GM12878 (cell line): ENCODE measurements at regions not wholly inside any gene's neighbourhood (a gene's known extent, or its start where the extent isn't known, plus 50 kb on each side); places are given as distances from the start of the nearest gene placed in this dataset.

ENCODE experiments used
- ATAC-seq: fragments of 200-7000 bp; cut with Tn5 transposase; 3 replicates; pipeline ENCODE4 v1.9.1; 2020; ENCODE audit warnings: mild to moderate bottlenecking, moderate library complexity
- BruUV-seq: library from RNA; stranded (reverse); fragments of 400-500 nt; replicated peaks from 2 replicates; lab custom pipeline; 2021; lab: Mats Ljungman, UMichigan
- CTCF ChIA-PET: fragments of 300-600 bp; sonication (Branson Sonifier 250); formaldehyde crosslinking; extraction: SDS; loops from one replicate; lab custom pipeline; 2021; ENCODE audit warnings: inconsistent platforms; lab: Yijun Ruan, JAX
- POLR2A ChIA-PET: fragments of 350-600 bp; formaldehyde crosslinking; extraction: SDS; loops from one replicate; lab custom pipeline; 2021; ENCODE audit warnings: inconsistent platforms; lab: Charles Lee
- RAD21 ChIA-PET: fragments of 300-600 bp; sonication (Branson Sonifier 250); formaldehyde crosslinking; loops from one replicate; lab custom pipeline; 2023; ENCODE audit warnings: antibody characterized with exemption; ENCODE audit not compliant: unreplicated experiment; lab: Charles Lee
- SMC1A ChIA-PET: fragments of 300-600 bp; sonication (Branson Sonifier 250); formaldehyde crosslinking; loops from one replicate; lab custom pipeline; 2023; ENCODE audit not compliant: unreplicated experiment, uncharacterized antibody; lab: Charles Lee
- DNase-seq: peaks from one replicate; pipeline ENCODE4 v3.0.0-alpha.2; 2011; ENCODE audit warnings: low read depth, low spot score
- FAIRE-seq: peaks from 3 replicates; lab custom pipeline; 2011; peaks lifted over from hg19 to GRCh38; lab: Jason Lieb, UNC
- H2AFZ ChIP-seq: 2 replicates; pipeline ENCODE4 v1.6.0; 2011; ENCODE audit warnings: low read depth, low read length, control low read depth; ENCODE audit not compliant: control insufficient read depth
- H3K27ac ChIP-seq: 2 replicates; pipeline ENCODE4 v1.5.1; 2011; ENCODE audit warnings: control low read depth; ENCODE audit not compliant: control insufficient read depth, insufficient read depth
- H3K27me3 ChIP-seq, 2 experiments: replicated peaks in 1 of 2; 2 replicates each; pipeline versions ENCODE4 v1.6.0 to v1.6.1; 2011; ENCODE audit warnings: low read length in 1 of 2; ENCODE audit not compliant: control insufficient read depth in 2 of 2, insufficient read depth in 2 of 2
- H3K36me3 ChIP-seq, 2 experiments: 2 replicates each; pipeline ENCODE4 v1.5.1; 2011; ENCODE audit warnings: low read length in 1 of 2; ENCODE audit not compliant: control insufficient read depth in 2 of 2, insufficient read depth in 2 of 2
- H3K4me1 ChIP-seq: 2 replicates; pipeline ENCODE4 v1.6.1; 2011; ENCODE audit warnings: mild to moderate bottlenecking, low read length, moderate library complexity, mixed read lengths; ENCODE audit not compliant: control insufficient read depth, insufficient read depth
- H3K4me2 ChIP-seq: 2 replicates; pipeline ENCODE4 v1.6.0; 2011; ENCODE audit warnings: control low read depth; ENCODE audit not compliant: control insufficient read depth, insufficient read depth
- H3K4me3 ChIP-seq: fragments of 200-600 bp; sonication (generic); 2 replicates; pipeline ENCODE4 v1.5.1; 2016
- H3K79me2 ChIP-seq: 2 replicates; pipeline ENCODE4 v1.6.0; 2011; ENCODE audit warnings: low read length; ENCODE audit not compliant: control insufficient read depth, insufficient read depth
- H3K9ac ChIP-seq: 2 replicates; pipeline ENCODE4 v1.8.0; 2011; ENCODE audit warnings: low read length, control low read depth, mixed read lengths; ENCODE audit not compliant: control insufficient read depth, insufficient read depth
- H3K9me3 ChIP-seq: replicated peaks from 3 replicates; pipeline ENCODE4 v1.5.1; 2011; ENCODE audit warnings: mild to moderate bottlenecking, low read length; ENCODE audit not compliant: control insufficient read depth, insufficient read depth
- H4K20me1 ChIP-seq: 2 replicates; pipeline ENCODE4 v1.6.0; 2011; ENCODE audit not compliant: control insufficient read depth, insufficient read depth
- ATF7 ChIP-seq: fragments of 450-650 bp; IDR thresholded peaks from 2 replicates; pipeline ENCODE4 v1.6.1; 2016; ENCODE audit warnings: low read depth, mild to moderate bottlenecking
- BHLHE40 ChIP-seq, 2 experiments: fragments of 450-650 bp in 1 of 2; IDR thresholded peaks; 2 replicates each; pipeline ENCODE4 v1.6.1; 2011 to 2017; ENCODE audit warnings: low read depth in 2 of 2, borderline replicate concordance in 1 of 2, improper control_type of control experiment in 1 of 2, low read length in 1 of 2, mild to moderate bottlenecking in 1 of 2
- CREB1 ChIP-seq: IDR thresholded peaks from 2 replicates; pipeline ENCODE4 v1.6.1; 2012; ENCODE audit warnings: low read depth, mild to moderate bottlenecking, inconsistent platforms
- EP300 ChIP-seq, 2 experiments: fragments of 150-350 bp in 1 of 2; IDR thresholded peaks; 2 replicates each; pipeline ENCODE4 v1.6.1; 2011 to 2012; ENCODE audit warnings: low read depth in 2 of 2, low read length in 2 of 2, borderline replicate concordance in 1 of 2, improper control_type of control experiment in 1 of 2, inconsistent platforms in 1 of 2; ENCODE audit not compliant: control insufficient read depth in 1 of 2
- PAX5 ChIP-seq: IDR thresholded peaks from 2 replicates; pipeline ENCODE4 v1.6.1; 2011; ENCODE audit warnings: low read depth, low read length, borderline replicate concordance
- RAD21 ChIP-seq: IDR thresholded peaks from 2 replicates; pipeline ENCODE4 v1.6.1; 2011; ENCODE audit warnings: mild to moderate bottlenecking, low read depth, low read length, moderate library complexity; ENCODE audit not compliant: insufficient read depth
- SMAD1 ChIP-seq: fragments of 450-650 bp; IDR thresholded peaks from 2 replicates; pipeline ENCODE4 v1.6.1; 2018; ENCODE audit warnings: mild to moderate bottlenecking, low read depth; ENCODE audit not compliant: partially characterized antibody
- TAF1 ChIP-seq: IDR thresholded peaks from 2 replicates; pipeline ENCODE4 v1.6.1; 2011; ENCODE audit warnings: mild to moderate bottlenecking, low read depth, low read length, borderline replicate concordance
- ZNF274 ChIP-seq: IDR thresholded peaks from one replicate; pipeline ENCODE4 v1.8.0; 2011; ENCODE audit not compliant: insufficient read length, insufficient read depth
- WGBS: methylation state at CpG from one replicate; pipeline ENCODE4 v1.1.6; 2016; ENCODE audit warnings: low lambda C conversion rate; ENCODE audit not compliant: insufficient replicate concordance, insufficient coverage; ENCODE audit errors: missing lambda C conversion rate; 5-methylcytosine and 5-hydroxymethylcytosine counted together
- in situ Hi-C: fragments of 300-500 bp; cut with MboI; formaldehyde crosslinking; loops from 9 replicates; pipeline ENCODE4 v1.14.3; 2018; ENCODE audit warnings: mixed read lengths
- intact Hi-C: fragments of 100-400 bp; cut with micrococcal nuclease; formaldehyde crosslinking; loops from one replicate; pipeline ENCODE4 v1.14.2; 2022; ENCODE audit not compliant: unreplicated experiment
- TF ChIP-seq, protein P1 (sequence below): fragments of 450-650 bp; IDR thresholded peaks from 2 replicates; pipeline ENCODE4 v1.6.1; 2018; ENCODE audit warnings: mild to moderate bottlenecking, low read depth, moderate library complexity; ENCODE audit not compliant: partially characterized antibody
- TF ChIP-seq, protein P2 (sequence below): fragments of 450-650 bp; formaldehyde crosslinking; IDR thresholded peaks from 2 replicates; pipeline ENCODE4 v1.4.0; 2022; ENCODE audit warnings: mild to moderate bottlenecking, moderate library complexity
- TF ChIP-seq, protein P3 (sequence below): IDR thresholded peaks from 2 replicates; pipeline ENCODE4 v1.6.1; 2012; ENCODE audit warnings: low read depth, low read length, improper control_type of control experiment

DNA sequence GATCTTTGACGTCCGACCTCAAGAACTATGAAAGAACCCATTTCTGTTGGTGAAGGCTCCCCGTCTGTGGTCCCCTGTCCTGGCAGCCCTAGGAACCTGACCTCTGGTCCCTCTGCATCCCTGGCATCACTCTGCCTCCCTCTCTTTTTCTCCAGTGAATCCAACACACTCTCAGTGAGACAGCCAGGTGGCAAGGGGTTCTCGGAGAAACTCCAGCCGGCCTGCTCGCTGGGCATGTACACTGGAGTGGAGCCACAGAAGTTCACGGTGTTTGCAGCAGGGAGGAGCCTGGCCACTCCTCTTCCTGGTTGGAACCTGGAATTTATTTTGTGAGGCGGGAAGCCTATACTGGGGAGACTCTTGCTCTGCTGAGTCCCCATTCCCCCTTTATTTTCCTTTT is 230.2 kb upstream of the AJAP1 start:
- no peaks in the 10 kb centered on the region; the same call in 2 of the 3 replicates for H3K9me3 ChIP-seq
- in situ Hi-C loops, result no loop called here
- no peak for ATAC-seq
- TF ChIP-seq TAF1 (no peak), BHLHE40 (IDR thresholded peaks at IDR 0.05; ENCODE audit: borderline replicate concordance in 1 of 2, low read depth in 2 of 2, low read length in 1 of 2) (no peak), ZNF274 (no peak), RAD21 (no peak)
- POLR2A ChIA-PET, result no interaction called here
- no peak for FAIRE-seq
- H3K4me2 ChIP-seq, result no peak overlapping the region
- H4K20me1 ChIP-seq, result no peaks in the 10 kb centered on the region
- H3K27me3 ChIP-seq, result no peaks in the 10 kb centered on the region
- intact Hi-C loops, result no loop called here
- no peaks in the 10 kb centered on the region for H3K4me1 ChIP-seq
- no TSS peak for BruUV-seq
- no peak overlapping the region for H3K9ac ChIP-seq
- no peak overlapping the region for H3K4me3 ChIP-seq
- SMC1A ChIA-PET, result no interaction called here
- WGBS, result 40% methylated on average over 8 of the region's 8 CpGs
- H2AFZ ChIP-seq, result no peak overlapping the region
- CTCF ChIA-PET, result no interaction called here
- no peaks in the 10 kb centered on the region for H3K79me2 ChIP-seq
- DNase-seq, result no peak
- no peaks in the 10 kb centered on the region for H3K36me3 ChIP-seq
- no peak overlapping the region for H3K27ac ChIP-seq
- RAD21 ChIA-PET, result no interaction called here

DNA sequence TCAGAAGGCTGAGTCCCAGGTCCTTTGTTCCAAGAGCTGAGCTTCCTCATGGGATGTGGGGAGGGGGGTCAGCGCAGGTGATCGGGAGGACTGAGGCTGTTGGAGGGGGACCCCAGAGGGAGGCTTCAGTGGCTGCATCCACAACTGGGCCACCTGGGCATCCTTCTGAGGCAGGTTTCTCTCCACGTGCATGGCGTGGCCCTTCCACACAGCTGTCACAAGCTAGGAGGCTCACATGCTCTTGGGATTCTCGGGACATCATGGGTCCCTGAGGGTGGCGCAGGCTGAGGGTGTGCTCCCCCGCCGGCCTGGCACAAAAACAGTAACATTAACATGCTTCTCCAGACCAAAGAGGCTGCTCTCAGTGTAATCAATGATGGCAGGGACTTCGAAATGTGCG is 229.6 kb upstream of the AJAP1 start:
- no peak overlapping the region for H3K27ac ChIP-seq
- H2AFZ ChIP-seq, result no peak overlapping the region
- FAIRE-seq, result no peak
- POLR2A ChIA-PET, result no interaction called here
- SMC1A ChIA-PET, result no interaction called here
- DNase-seq, result no peak
- ATAC-seq, result no peak
- no peaks in the 10 kb centered on the region for H4K20me1 ChIP-seq
- 36% methylated on average over 10 of the region's 10 CpGs for WGBS
- no peaks in the 10 kb centered on the region for H3K27me3 ChIP-seq
- no peaks in the 10 kb centered on the region for H3K79me2 ChIP-seq
- no peaks in the 10 kb centered on the region for H3K4me1 ChIP-seq
- no peaks in the 10 kb centered on the region for H3K36me3 ChIP-seq
- CTCF ChIA-PET, result no interaction called here
- intact Hi-C loops (no loop called here), in situ Hi-C loops (no loop called here)
- RAD21 ChIA-PET, result no interaction called here
- BruUV-seq, result no TSS peak
- H3K4me3 ChIP-seq, result no peak overlapping the region
- H3K9me3 ChIP-seq, result no peaks in the 10 kb centered on the region; the same call in 2 of the 3 replicates
- no peak overlapping the region for H3K4me2 ChIP-seq
- no peak overlapping the region for H3K9ac ChIP-seq
- TF ChIP-seq SMAD1 (no peak), ATF7 (no peak), EP300 (IDR thresholded peaks at IDR 0.05; ENCODE audit: borderline replicate concordance in 1 of 2, control insufficient read depth in 1 of 2, low read depth in 2 of 2, low read length in 2 of 2) (no peak), CREB1 (no peak), PAX5 (no peak)
- TF ChIP-seq, protein P1, sequence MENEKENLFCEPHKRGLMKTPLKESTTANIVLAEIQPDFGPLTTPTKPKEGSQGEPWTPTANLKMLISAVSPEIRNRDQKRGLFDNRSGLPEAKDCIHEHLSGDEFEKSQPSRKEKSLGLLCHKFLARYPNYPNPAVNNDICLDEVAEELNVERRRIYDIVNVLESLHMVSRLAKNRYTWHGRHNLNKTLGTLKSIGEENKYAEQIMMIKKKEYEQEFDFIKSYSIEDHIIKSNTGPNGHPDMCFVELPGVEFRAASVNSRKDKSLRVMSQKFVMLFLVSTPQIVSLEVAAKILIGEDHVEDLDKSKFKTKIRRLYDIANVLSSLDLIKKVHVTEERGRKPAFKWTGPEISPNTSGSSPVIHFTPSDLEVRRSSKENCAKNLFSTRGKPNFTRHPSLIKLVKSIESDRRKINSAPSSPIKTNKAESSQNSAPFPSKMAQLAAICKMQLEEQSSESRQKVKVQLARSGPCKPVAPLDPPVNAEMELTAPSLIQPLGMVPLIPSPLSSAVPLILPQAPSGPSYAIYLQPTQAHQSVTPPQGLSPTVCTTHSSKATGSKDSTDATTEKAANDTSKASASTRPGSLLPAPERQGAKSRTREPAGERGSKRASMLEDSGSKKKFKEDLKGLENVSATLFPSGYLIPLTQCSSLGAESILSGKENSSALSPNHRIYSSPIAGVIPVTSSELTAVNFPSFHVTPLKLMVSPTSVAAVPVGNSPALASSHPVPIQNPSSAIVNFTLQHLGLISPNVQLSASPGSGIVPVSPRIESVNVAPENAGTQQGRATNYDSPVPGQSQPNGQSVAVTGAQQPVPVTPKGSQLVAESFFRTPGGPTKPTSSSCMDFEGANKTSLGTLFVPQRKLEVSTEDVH, result no peak
- TF ChIP-seq, protein P2, sequence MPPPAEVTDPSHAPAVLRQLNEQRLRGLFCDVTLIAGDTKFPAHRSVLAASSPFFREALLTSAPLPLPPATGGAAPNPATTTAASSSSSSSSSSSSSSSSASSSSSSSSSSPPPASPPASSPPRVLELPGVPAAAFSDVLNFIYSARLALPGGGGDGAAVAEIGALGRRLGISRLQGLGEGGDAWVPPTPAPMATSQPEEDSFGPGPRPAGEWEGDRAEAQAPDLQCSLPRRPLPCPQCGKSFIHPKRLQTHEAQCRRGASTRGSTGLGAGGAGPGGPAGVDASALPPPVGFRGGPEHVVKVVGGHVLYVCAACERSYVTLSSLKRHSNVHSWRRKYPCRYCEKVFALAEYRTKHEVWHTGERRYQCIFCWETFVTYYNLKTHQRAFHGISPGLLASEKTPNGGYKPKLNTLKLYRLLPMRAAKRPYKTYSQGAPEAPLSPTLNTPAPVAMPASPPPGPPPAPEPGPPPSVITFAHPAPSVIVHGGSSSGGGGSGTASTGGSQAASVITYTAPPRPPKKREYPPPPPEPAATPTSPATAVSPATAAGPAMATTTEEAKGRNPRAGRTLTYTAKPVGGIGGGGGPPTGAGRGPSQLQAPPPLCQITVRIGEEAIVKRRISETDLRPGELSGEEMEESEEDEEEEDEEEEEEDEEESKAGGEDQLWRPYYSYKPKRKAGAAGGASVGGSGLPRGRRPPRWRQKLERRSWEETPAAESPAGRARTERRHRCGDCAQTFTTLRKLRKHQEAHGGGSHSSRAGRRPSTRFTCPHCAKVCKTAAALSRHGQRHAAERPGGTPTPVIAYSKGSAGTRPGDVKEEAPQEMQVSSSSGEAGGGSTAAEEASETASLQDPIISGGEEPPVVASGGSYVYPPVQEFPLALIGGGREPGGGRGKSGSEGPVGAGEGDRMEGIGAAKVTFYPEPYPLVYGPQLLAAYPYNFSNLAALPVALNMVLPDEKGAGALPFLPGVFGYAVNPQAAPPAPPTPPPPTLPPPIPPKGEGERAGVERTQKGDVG (CRISPR knock-in tag), result no peak
- TF ChIP-seq, protein P3, sequence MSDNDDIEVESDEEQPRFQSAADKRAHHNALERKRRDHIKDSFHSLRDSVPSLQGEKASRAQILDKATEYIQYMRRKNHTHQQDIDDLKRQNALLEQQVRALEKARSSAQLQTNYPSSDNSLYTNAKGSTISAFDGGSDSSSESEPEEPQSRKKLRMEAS, result no peak
